Gastroesophageal sphincter (tissue), 4 donors: ENCODE measurements at regions not wholly inside any gene's neighbourhood (a gene's known extent, or its start where the extent isn't known, plus 50 kb on each side); places are given as distances from the start of the nearest gene placed in this dataset.

Source experiments
- ATAC-seq: fragments of 150-250 bp; one replicate; pipeline ENCODE4 v1.9.1; 2016; ENCODE audit warnings: mild to moderate bottlenecking, moderate library complexity
- H3K27ac ChIP-seq, 4 donors: fragments of 200-600 bp; sonication (generic) in 3 of 4; 1 replicate in 3 of 4; 2 replicates in 1 of 4; pipeline ENCODE4 v1.5.1; 2016 to 2019
- H3K27me3 ChIP-seq: fragments of 200-600 bp; sonication (generic); one replicate; pipeline ENCODE4 v1.5.1; 2019
- H3K36me3 ChIP-seq, 2 donors: fragments of 200-600 bp; sonication (generic); one replicate each; pipeline ENCODE4 v1.5.1; 2019; ENCODE audit warnings: control low read depth in 1 of 2
- H3K4me1 ChIP-seq, 3 donors: fragments of 200-600 bp; sonication (generic); 1 replicate in 2 of 3; 2 replicates in 1 of 3; pipeline ENCODE4 v1.5.1; 2016 to 2019; ENCODE audit warnings: control low read depth in 2 of 3
- H3K4me3 ChIP-seq, 2 donors: fragments of 200-600 bp; sonication (generic); one replicate each; pipeline ENCODE4 v1.5.1; 2019; ENCODE audit warnings: mild to moderate bottlenecking in 1 of 2, moderate library complexity in 1 of 2
- H3K9me3 ChIP-seq, 3 donors: fragments of 200-600 bp; sonication (generic); one replicate each; pipeline ENCODE4 v1.5.1; 2017 to 2019; ENCODE audit warnings: control low read depth in 2 of 3
- EP300 ChIP-seq: sonication (generic); formaldehyde crosslinking; IDR thresholded peaks from one replicate; pipeline ENCODE4 v1.6.1; 2017; ENCODE audit warnings: antibody characterized with exemption, mild to moderate bottlenecking
- POLR2A ChIP-seq, 2 donors: fragments of 450-650 bp; IDR thresholded peaks; one replicate each; pipeline ENCODE4 v1.6.1; 2017; ENCODE audit warnings: antibody characterized with exemption in 2 of 2, mild to moderate bottlenecking in 2 of 2, moderate library complexity in 1 of 2
- POLR2AphosphoS5 ChIP-seq: sonication (generic); formaldehyde crosslinking; IDR thresholded peaks from one replicate; pipeline ENCODE4 v1.6.1; 2017; ENCODE audit warnings: antibody characterized with exemption
- WGBS, 2 donors: methylation state at CpG; one replicate each; pipeline ENCODE4 v1.1.5; 2018; ENCODE audit warnings: low coverage in 1 of 2; 5-methylcytosine and 5-hydroxymethylcytosine counted together
- TF ChIP-seq, protein P1 (sequence below), 4 experiments: fragments of 200-600 bp in 2 of 4; fragments of 450-650 bp in 2 of 4; sonication (generic) in 1 of 4; IDR thresholded peaks; one replicate each; pipeline ENCODE4 v1.5.1; 2017 to 2019; ENCODE audit warnings: antibody characterized with exemption in 4 of 4, mild to moderate bottlenecking in 2 of 4, moderate library complexity in 2 of 4

DNA sequence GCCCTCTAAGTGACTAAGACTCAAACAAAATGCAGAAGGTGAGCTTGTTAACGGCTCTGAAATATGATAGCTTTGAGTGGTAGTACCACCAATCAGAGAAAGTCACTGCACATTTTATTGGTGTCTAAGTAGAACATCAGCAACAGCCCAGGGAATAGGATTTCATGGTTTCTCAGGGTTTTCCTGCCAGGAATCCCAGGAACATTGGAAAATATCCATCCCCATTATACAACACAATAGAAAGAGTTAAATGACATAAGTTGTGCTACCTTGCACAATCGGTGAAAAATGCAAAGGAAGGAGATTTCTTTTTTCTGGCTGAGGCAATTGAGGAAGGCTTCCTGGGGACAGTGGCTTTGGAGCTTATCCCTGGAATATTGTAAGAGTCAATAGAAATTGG, 283.1 kb downstream of the HLX start:
- no peaks in the 10 kb centered on the region for H3K27me3 ChIP-seq
- 69 to 83% methylated on average over 1 to 2 of the region's 2 CpGs for WGBS, 2 donors
- H3K36me3 ChIP-seq, result no peaks in the 10 kb centered on the region
- peaks cover 0 to 7% (median 0%) of the 10 kb centered on the region in 3 donors for H3K4me1 ChIP-seq
- no peak overlapping the region for H3K4me3 ChIP-seq
- no peak overlapping the region for H3K27ac ChIP-seq
- H3K9me3 ChIP-seq, result no peaks in the 10 kb centered on the region
- TF ChIP-seq POLR2AphosphoS5 (no peak), EP300 (no peak)
- ATAC-seq, result no peak

DNA sequence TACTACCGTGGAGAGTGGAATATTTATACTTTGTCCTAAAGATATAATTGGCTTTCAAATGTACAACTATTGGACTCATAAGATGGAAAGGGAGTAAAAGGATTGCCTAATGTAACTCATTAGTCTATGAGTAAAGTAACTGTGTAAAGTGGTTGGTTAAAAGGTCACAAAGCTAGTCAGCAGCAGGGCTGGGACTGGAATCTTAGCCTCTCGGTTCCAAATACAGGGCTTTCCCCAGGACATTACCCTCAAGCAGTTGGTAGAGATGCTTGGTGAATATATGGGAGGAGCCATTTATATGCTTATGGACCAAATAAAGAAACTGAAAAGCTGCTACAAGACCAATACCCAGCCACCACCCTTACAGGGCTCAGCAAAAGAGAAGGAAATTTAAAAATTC, 283.7 kb downstream of the HLX start:
- no peak for TF ChIP-seq POLR2AphosphoS5
- no peak for TF ChIP-seq EP300
- TF ChIP-seq, protein P1, sequence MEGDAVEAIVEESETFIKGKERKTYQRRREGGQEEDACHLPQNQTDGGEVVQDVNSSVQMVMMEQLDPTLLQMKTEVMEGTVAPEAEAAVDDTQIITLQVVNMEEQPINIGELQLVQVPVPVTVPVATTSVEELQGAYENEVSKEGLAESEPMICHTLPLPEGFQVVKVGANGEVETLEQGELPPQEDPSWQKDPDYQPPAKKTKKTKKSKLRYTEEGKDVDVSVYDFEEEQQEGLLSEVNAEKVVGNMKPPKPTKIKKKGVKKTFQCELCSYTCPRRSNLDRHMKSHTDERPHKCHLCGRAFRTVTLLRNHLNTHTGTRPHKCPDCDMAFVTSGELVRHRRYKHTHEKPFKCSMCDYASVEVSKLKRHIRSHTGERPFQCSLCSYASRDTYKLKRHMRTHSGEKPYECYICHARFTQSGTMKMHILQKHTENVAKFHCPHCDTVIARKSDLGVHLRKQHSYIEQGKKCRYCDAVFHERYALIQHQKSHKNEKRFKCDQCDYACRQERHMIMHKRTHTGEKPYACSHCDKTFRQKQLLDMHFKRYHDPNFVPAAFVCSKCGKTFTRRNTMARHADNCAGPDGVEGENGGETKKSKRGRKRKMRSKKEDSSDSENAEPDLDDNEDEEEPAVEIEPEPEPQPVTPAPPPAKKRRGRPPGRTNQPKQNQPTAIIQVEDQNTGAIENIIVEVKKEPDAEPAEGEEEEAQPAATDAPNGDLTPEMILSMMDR (IDR thresholded peaks at IDR 0.05), result no peak
- no peak for TF ChIP-seq POLR2A (IDR thresholded peaks at IDR 0.05)
- Histone ChIP-seq H3K36me3 (no peaks in the 10 kb centered on the region), H3K27me3 (no peaks in the 10 kb centered on the region), H3K4me1 (peaks cover 0 to 7% (median 0%) of the 10 kb centered on the region in 3 donors), H3K27ac (no peak overlapping the region), H3K4me3 (no peak overlapping the region), H3K9me3 (no peaks in the 10 kb centered on the region)
- no peak for ATAC-seq
- 80 to 100% methylated on average over 1 to 2 of the region's 2 CpGs for WGBS, 2 donors

DNA sequence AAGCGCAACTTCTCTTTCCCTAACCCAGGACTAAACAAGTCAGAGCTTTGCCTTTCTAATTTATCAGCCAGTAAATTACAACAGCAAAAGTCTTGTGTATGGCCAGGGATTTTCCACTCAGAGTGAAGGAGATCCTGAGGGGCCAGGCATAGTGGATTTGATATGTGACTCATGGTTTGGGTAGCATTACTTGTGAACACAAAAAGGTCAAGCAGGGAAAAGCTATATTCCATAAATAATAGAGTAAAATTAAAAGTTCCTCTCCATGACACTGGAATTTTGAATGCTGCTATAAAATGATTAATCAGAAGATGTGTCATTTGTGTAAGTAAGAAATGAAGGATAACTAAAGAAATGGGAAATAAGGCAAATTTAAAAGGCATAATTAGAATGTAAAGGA, 284.8 kb downstream of the HLX start:
- WGBS, 2 donors, result 67 to 78% methylated on average over 1 of the region's 1 CpG
- ATAC-seq, result no peak

DNA sequence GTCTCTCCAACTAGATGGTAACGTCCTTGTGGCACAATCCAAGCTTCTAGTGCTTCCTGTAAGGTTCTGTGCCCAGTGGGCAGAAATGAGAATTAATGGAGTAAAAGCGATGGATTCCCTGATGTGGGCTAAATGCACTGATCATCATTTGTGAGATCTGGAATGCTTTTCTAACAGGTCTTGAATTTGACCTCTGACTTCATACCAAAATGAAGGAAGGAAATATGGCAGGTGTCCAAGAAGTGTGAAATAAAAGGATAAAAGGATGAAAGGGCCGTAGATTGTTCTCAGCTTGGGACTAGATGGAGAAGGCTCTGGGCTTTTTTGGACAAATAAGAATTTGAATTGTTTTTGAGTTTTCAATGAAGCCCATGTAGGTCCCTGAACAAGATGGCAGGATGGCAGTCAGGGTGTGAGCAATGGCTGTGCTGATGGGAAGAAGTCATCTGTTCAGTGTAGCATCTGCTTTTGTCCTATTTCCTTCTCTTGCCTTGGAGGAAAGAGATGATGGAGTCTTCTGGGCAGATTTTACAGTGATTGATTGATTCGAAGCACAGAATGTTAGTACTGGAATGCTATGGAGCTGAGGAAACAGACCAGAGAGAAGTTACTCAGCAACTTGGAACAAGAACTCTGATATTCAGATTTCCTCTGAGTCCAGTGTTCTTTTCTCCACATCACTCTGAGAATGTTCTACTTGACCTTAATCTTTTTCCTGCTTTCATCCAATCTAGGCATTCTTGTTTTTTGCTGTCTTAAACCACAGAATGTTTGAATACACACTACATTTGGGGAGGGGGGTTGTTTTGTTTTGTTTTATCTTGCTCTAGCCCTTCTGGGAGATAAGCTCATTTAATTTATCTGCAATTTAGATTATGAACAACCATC, 286.0 kb downstream of the HLX start:
- H3K4me3 ChIP-seq, result no peak overlapping the region
- peaks cover 0 to 7% (median 0%) of the 10 kb centered on the region in 3 donors for H3K4me1 ChIP-seq
- no peaks in the 10 kb centered on the region for H3K27me3 ChIP-seq
- WGBS, 2 donors, result 73 to 91% methylated on average over 1 to 3 of the region's 4 CpGs
- no peaks in the 10 kb centered on the region for H3K36me3 ChIP-seq
- no peak overlapping the region for H3K27ac ChIP-seq
- no peak for ATAC-seq
- TF ChIP-seq POLR2AphosphoS5, result no peak
- TF ChIP-seq POLR2A (IDR thresholded peaks at IDR 0.05), result no peak
- TF ChIP-seq EP300, result no peak
- TF ChIP-seq, protein P1 (IDR thresholded peaks at IDR 0.05), result no peak
- no peaks in the 10 kb centered on the region for H3K9me3 ChIP-seq

More for the DNA sequence above, 284.8 kb downstream of the HLX start:
- Histone ChIP-seq H3K36me3 (no peaks in the 10 kb centered on the region), H3K4me1 (peaks cover 0 to 7% (median 0%) of the 10 kb centered on the region in 3 donors), H3K4me3 (no peak overlapping the region), H3K27ac (no peak overlapping the region), H3K27me3 (no peaks in the 10 kb centered on the region), H3K9me3 (no peaks in the 10 kb centered on the region)
- TF ChIP-seq POLR2AphosphoS5, result no peak
- no peak for TF ChIP-seq POLR2A (IDR thresholded peaks at IDR 0.05)
- TF ChIP-seq EP300, result no peak
- TF ChIP-seq, protein P1 (IDR thresholded peaks at IDR 0.05), result no peak

DNA sequence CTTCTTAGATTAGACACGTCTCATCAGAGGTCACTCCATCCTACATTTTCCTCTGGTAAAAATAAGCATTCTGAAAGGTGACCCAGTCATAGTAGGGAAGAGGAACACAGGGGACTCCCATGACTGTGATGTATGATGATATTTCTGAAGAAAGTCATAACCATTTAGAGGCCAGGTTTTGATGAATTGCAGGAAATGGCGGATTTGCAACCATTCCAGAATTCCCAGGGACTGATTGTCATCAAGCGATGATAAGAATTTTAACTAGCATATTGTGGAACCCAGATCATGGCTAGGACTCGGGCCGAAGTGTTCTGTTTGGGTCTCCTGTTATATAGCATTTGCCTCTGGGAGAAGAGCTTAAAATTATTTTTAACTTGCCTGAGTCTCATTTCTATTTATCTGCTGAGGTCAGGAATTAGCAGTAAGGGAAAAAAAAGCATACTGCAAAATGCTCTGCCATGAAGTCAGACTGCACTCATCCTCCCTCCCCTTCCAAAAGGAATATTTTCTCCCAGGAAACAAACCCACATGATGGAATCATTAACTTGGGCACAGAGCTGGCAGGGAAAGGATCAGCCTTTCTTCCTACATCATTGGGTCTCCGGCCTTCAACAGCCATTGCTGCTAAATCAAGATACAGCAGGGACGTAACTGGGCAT, 286.7 kb downstream of the HLX start:
- H3K36me3 ChIP-seq, result no peaks in the 10 kb centered on the region

More for the DNA sequence above, 286.7 kb downstream of the HLX start:
- Histone ChIP-seq H3K4me1 (peaks cover 0 to 7% (median 0%) of the 10 kb centered on the region in 3 donors), H3K9me3 (no peaks in the 10 kb centered on the region), H3K4me3 (no peak overlapping the region), H3K27me3 (no peaks in the 10 kb centered on the region), H3K27ac (no peak overlapping the region)
- WGBS, 2 donors, result 56 to 67% methylated on average over 4 to 7 of the region's 7 CpGs
- TF ChIP-seq, protein P1 (IDR thresholded peaks at IDR 0.05), result no peak
- TF ChIP-seq POLR2AphosphoS5 (no peak), EP300 (no peak), POLR2A (IDR thresholded peaks at IDR 0.05) (no peak)
- ATAC-seq, result no peak
